ENCODE measurements at regions not wholly inside any gene's neighbourhood (a gene's known extent, or its start where the extent isn't known, plus 50 kb on each side); places are given as distances from the start of the nearest gene placed in this dataset.

DNA sequence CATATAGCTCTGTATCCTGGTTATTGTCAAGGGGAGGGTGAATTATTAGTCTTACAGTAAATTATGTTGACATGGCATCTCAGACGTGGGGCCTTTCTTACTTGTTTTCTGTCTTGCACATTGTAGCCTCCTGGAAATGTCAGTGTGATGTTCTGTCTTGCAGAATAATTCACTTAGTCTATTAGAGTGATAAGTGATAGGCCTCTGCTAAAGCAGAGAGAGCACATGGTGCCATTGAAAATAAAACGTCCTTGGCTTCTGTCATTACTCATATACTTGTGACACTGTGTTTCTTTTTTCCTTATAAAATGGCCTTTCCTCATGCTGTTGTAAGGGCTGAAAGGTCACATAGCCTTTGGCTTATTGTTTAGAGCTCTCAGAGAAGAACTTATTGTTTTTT, 531.0 kb downstream of the EPM2A start:
- H3K36me3 Mint-ChIP-seq: no peaks in the 10 kb centered on the region

DNA sequence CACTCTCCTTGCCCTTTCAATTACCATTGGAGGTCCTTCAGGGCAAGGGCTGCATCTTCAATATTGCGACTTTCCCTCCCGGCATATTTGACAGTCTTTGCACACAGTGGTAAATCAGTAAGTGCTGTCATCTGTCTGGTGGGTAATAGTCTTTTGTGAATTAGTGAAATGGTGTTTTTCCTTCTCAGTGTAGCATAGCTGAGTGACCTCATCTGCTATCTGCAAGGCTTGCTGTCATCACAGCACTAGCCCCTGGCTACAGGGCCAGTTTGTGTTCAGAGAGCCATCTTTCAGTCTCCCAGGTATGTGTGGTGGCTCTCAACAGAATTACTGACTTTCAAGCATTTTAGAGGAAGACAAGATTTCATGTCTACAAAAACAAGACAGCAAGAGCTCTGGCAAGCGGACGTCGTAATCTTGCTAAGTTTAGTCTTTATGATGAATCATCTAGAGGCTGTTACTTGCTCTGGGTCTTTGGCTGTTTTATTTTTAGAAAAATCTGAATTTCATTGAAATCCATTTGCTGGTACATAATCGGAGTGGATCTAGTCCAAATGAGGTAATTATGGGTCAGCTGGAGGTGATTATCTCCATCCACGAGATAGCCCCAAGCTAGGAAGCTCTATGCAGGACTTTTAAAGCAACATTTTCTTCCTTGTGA, 528.9 kb downstream of the EPM2A start:
- peaks cover 14% of the 10 kb centered on the region for H3K4me1 Mint-ChIP-seq
- no peak overlapping the region for H3K27ac Mint-ChIP-seq
- TF ChIP-seq, protein P1, sequence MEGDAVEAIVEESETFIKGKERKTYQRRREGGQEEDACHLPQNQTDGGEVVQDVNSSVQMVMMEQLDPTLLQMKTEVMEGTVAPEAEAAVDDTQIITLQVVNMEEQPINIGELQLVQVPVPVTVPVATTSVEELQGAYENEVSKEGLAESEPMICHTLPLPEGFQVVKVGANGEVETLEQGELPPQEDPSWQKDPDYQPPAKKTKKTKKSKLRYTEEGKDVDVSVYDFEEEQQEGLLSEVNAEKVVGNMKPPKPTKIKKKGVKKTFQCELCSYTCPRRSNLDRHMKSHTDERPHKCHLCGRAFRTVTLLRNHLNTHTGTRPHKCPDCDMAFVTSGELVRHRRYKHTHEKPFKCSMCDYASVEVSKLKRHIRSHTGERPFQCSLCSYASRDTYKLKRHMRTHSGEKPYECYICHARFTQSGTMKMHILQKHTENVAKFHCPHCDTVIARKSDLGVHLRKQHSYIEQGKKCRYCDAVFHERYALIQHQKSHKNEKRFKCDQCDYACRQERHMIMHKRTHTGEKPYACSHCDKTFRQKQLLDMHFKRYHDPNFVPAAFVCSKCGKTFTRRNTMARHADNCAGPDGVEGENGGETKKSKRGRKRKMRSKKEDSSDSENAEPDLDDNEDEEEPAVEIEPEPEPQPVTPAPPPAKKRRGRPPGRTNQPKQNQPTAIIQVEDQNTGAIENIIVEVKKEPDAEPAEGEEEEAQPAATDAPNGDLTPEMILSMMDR (IDR thresholded peaks at IDR 0.05; ENCODE audit: unreplicated experiment): no peak
- H3K27me3 Mint-ChIP-seq (ENCODE audit: low read depth): no peaks in the 10 kb centered on the region
- DNase-seq (ENCODE audit: low spot score in 2 of 2, unreplicated experiment in 2 of 2): no peak
- no peaks in the 10 kb centered on the region for H3K9me3 Mint-ChIP-seq
- no peaks in the 10 kb centered on the region for H3K36me3 Mint-ChIP-seq
- no peak overlapping the region for H3K4me3 Mint-ChIP-seq

More for the DNA sequence above, 531.0 kb downstream of the EPM2A start:
- no peak for DNase-seq (ENCODE audit: low spot score in 2 of 2, unreplicated experiment in 2 of 2)
- TF ChIP-seq, protein P1 (IDR thresholded peaks at IDR 0.05; ENCODE audit: unreplicated experiment): no peak
- Mint-ChIP-seq H3K27ac (no peak overlapping the region), H3K9me3 (no peaks in the 10 kb centered on the region), H3K4me1 (peaks cover 14% of the 10 kb centered on the region), H3K27me3 (ENCODE audit: low read depth) (no peaks in the 10 kb centered on the region), H3K4me3 (no peak overlapping the region)

DNA sequence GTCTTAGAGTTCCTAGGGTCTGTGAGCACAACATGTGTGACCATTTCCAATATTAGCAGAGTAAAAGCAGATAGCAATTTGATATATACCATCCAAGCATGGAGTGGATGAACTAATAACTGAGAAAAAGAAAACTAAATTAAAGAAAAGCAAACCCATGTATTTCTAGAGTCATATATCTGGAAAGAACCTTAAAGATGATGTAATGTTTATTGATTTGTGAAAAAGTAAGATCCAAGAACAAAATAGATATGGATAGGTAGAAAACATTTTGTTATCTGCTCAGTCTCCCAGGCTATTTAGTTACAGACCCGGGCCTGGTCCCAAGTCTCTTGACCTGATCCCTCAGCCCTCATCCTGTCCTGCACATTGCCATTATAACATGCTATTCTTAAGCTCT, 526.8 kb downstream of the EPM2A start:
- TF ChIP-seq, protein P1 (IDR thresholded peaks at IDR 0.05; ENCODE audit: unreplicated experiment): no peak
- no peaks in the 10 kb centered on the region for H3K27me3 Mint-ChIP-seq (ENCODE audit: low read depth)
- no peak overlapping the region for H3K27ac Mint-ChIP-seq
- H3K36me3 Mint-ChIP-seq: no peaks in the 10 kb centered on the region
- no peak overlapping the region for H3K4me3 Mint-ChIP-seq
- no peaks in the 10 kb centered on the region for H3K9me3 Mint-ChIP-seq
- peaks cover 17% of the 10 kb centered on the region for H3K4me1 Mint-ChIP-seq
- DNase-seq (ENCODE audit: low spot score in 2 of 2, unreplicated experiment in 2 of 2): no peak

DNA sequence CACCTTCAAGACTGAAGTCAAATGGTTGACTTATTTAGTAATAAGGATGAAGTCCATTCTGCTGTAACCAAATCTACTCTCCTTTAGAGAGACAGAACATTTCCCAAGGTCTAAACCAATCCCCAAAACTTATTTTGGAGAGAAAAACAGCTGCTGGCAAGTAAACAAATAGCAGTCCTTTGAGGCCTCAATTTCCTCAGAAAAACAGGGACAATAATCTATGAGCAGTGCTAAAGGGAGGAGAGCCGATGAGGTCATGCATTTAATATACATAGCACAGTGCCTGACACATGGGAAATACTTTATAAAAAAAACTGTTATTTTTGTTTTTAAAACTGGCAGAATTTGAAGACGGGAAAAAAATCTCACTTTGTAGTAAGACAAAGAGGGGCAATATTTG, 526.0 kb downstream of the EPM2A start:
- Mint-ChIP-seq H3K36me3 (no peaks in the 10 kb centered on the region), H3K4me3 (no peak overlapping the region)

DNA sequence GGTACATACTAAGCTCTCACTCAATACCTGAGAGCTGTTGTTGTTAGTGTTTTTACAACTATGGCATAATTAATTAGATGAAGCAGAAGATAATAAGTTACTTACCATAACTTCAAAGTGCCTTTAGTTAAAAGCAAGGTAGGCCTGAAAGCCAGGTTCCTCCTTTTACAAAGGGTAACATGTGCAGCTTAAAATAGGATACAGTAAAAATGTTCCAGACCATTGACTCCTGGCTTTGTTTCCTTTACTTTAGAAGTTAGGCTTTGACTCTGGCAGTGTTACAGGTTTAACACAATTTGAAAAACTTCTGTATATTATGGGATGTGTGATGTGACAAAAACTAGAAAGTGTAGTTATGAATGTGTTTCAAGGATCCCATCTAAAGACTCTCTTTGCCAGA, 522.5 kb downstream of the EPM2A start:
- H3K27ac Mint-ChIP-seq: no peak overlapping the region

More for the DNA sequence above, 526.0 kb downstream of the EPM2A start:
- TF ChIP-seq, protein P1 (IDR thresholded peaks at IDR 0.05; ENCODE audit: unreplicated experiment): no peak
- Mint-ChIP-seq H3K27ac (no peak overlapping the region), H3K27me3 (ENCODE audit: low read depth) (no peaks in the 10 kb centered on the region), H3K4me1 (peaks cover 22% of the 10 kb centered on the region), H3K9me3 (no peaks in the 10 kb centered on the region)
- DNase-seq (ENCODE audit: low spot score in 2 of 2, unreplicated experiment in 2 of 2): no peak

More for the DNA sequence above, 522.5 kb downstream of the EPM2A start:
- no peak for DNase-seq (ENCODE audit: low spot score in 2 of 2, unreplicated experiment in 2 of 2)
- H3K4me3 Mint-ChIP-seq: no peak overlapping the region
- H3K27me3 Mint-ChIP-seq (ENCODE audit: low read depth): no peaks in the 10 kb centered on the region
- H3K9me3 Mint-ChIP-seq: no peaks in the 10 kb centered on the region
- TF ChIP-seq, protein P1 (IDR thresholded peaks at IDR 0.05; ENCODE audit: unreplicated experiment): no peak
- no peaks in the 10 kb centered on the region for H3K36me3 Mint-ChIP-seq
- peaks cover 14% of the 10 kb centered on the region for H3K4me1 Mint-ChIP-seq
